ENCODE measurements at regions not wholly inside any gene's neighbourhood (a gene's known extent, or its start where the extent isn't known, plus 50 kb on each side); places are given as distances from the start of the nearest gene placed in this dataset.

- H3K27me3 Mint-ChIP-seq (ENCODE audit: unreplicated experiment) = no peaks in the 10 kb centered on the region
- H3K4me3 Mint-ChIP-seq (ENCODE audit: unreplicated experiment) = no peak overlapping the region
- no peak overlapping the region for H3K27ac Mint-ChIP-seq (ENCODE audit: unreplicated experiment)
- DNase-seq (ENCODE audit: low spot score) = no peak
- no peaks in the 10 kb centered on the region for H3K4me1 Mint-ChIP-seq (ENCODE audit: unreplicated experiment)
- H3K36me3 Mint-ChIP-seq (ENCODE audit: low read depth, unreplicated experiment) = no peaks in the 10 kb centered on the region
- H3K9me3 Mint-ChIP-seq (ENCODE audit: unreplicated experiment) = no peaks in the 10 kb centered on the region
- no peak for TF ChIP-seq CTCF (IDR thresholded peaks at IDR 0.05; ENCODE audit: unreplicated experiment)
Measured at GRCh38 chr19:31784671-31785101, 435.4 kb upstream of the TSHZ3 start.

DNA sequence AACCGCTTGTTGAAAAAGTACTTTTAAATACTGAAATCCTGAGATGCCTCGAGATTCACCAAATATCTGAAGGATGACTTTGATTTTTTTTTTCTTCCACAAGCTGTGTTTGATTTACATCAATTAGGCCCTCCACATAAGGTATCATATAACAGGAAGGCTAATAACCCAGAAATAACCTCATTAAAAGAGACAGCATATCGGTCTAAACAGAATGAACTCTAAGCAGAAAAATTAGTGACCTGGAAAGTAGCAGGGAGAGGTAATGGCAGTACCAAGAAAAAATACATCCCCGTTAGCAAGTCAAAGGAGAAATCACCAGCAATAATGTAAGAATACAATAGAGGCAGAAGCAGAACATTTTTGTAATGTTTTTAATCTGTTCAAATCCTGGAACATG lies 452.4 kb upstream of the TSHZ3 start:
- Mint-ChIP-seq H3K27me3 (ENCODE audit: unreplicated experiment) (no peaks in the 10 kb centered on the region), H3K4me3 (ENCODE audit: unreplicated experiment) (no peak overlapping the region), H3K27ac (ENCODE audit: unreplicated experiment) (no peak overlapping the region), H3K4me1 (ENCODE audit: unreplicated experiment) (no peaks in the 10 kb centered on the region), H3K9me3 (ENCODE audit: unreplicated experiment) (no peaks in the 10 kb centered on the region), H3K36me3 (ENCODE audit: low read depth, unreplicated experiment) (no peaks in the 10 kb centered on the region)
- TF ChIP-seq CTCF (IDR thresholded peaks at IDR 0.05; ENCODE audit: unreplicated experiment) = no peak
- no peak for DNase-seq (ENCODE audit: low spot score)

DNA sequence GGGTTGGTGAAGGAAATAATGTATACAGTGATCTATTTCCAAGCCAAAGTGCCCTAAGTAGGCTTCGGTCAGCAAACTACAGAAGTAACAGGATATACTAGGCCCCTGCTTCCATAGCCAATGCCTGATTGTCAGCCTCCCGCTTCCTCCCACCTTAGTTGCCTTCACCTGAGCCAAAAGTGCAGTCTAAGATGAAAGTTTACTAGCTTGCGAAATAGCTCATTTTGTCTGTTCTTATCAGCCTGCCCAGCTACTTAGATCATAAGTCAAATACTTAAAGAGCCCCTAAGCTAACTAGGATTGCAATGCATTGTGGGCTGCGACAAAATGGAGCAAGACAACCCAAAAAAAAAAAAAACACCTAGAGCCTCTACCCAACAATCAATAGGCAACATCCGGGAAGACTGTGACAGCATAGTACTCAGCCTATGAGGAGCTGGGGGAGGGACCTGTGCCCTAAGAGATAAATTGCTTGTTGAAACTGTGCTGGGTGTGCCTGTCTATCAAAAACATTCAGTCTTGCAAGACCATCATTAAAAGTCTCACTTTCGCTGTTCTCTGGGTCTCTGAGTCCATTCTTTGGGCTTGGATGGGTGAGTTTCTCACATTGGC lies 454.7 kb upstream of the TSHZ3 start:
- H3K36me3 Mint-ChIP-seq (ENCODE audit: low read depth, unreplicated experiment) = no peaks in the 10 kb centered on the region
- H3K27me3 Mint-ChIP-seq (ENCODE audit: unreplicated experiment) = no peaks in the 10 kb centered on the region
- no peaks in the 10 kb centered on the region for H3K4me1 Mint-ChIP-seq (ENCODE audit: unreplicated experiment)
- no peak for TF ChIP-seq CTCF (IDR thresholded peaks at IDR 0.05; ENCODE audit: unreplicated experiment)
- no peaks in the 10 kb centered on the region for H3K9me3 Mint-ChIP-seq (ENCODE audit: unreplicated experiment)
- no peak overlapping the region for H3K27ac Mint-ChIP-seq (ENCODE audit: unreplicated experiment)
- H3K4me3 Mint-ChIP-seq (ENCODE audit: unreplicated experiment) = no peak overlapping the region
- DNase-seq (ENCODE audit: low spot score) = no peak

DNA sequence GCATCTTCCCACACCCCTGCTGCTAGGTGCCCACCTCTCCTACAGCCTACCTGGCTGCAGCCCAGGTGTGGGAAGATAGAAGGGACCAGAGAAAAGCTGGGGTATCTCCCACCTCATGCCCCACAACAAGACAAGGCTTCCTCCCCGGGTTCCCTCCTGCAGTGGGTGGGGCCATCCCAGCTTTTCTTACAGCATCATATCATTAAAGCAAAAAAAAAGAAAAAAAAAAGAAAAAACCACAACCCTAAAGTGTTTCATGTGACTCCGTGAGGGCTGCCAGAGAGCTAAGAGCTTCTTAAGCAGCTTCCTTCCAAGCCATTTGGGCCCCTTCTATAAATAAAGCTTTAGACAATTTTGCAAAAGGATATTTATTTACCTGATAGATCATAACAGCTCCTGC lies 455.4 kb upstream of the TSHZ3 start:
- no peak for DNase-seq (ENCODE audit: low spot score)
- no peaks in the 10 kb centered on the region for H3K36me3 Mint-ChIP-seq (ENCODE audit: low read depth, unreplicated experiment)
- no peak overlapping the region for H3K27ac Mint-ChIP-seq (ENCODE audit: unreplicated experiment)
- no peaks in the 10 kb centered on the region for H3K4me1 Mint-ChIP-seq (ENCODE audit: unreplicated experiment)
- TF ChIP-seq CTCF (IDR thresholded peaks at IDR 0.05; ENCODE audit: unreplicated experiment) = no peak
- no peaks in the 10 kb centered on the region for H3K27me3 Mint-ChIP-seq (ENCODE audit: unreplicated experiment)
- no peak overlapping the region for H3K4me3 Mint-ChIP-seq (ENCODE audit: unreplicated experiment)
- H3K9me3 Mint-ChIP-seq (ENCODE audit: unreplicated experiment) = no peaks in the 10 kb centered on the region

GRCh38 chr19:31810536-31811109 lies 461.4 kb upstream of the TSHZ3 start:
- H3K4me1 Mint-ChIP-seq (ENCODE audit: unreplicated experiment) = no peaks in the 10 kb centered on the region
- no peaks in the 10 kb centered on the region for H3K9me3 Mint-ChIP-seq (ENCODE audit: unreplicated experiment)
- H3K27me3 Mint-ChIP-seq (ENCODE audit: unreplicated experiment) = no peaks in the 10 kb centered on the region
- TF ChIP-seq CTCF (IDR thresholded peaks at IDR 0.05; ENCODE audit: unreplicated experiment) = no peak
- H3K36me3 Mint-ChIP-seq (ENCODE audit: low read depth, unreplicated experiment) = no peaks in the 10 kb centered on the region
- no peak for DNase-seq (ENCODE audit: low spot score)
- H3K27ac Mint-ChIP-seq (ENCODE audit: unreplicated experiment) = no peak overlapping the region
- H3K4me3 Mint-ChIP-seq (ENCODE audit: unreplicated experiment) = no peak overlapping the region

All from endothelial cell (in vitro differentiated cells).